RWPE2 (cell line): ENCODE measurements at regions not wholly inside any gene's neighbourhood (a gene's known extent, or its start where the extent isn't known, plus 50 kb on each side); places are given as distances from the start of the nearest gene placed in this dataset.

Experiments
- ATAC-seq: fragments of 200-7000 bp; cut with Tn5 transposase; 3 replicates; pipeline ENCODE4 v1.9.1; 2021; ENCODE audit warnings: low read depth
- DNase-seq: peaks from one replicate; pipeline ENCODE4 v3.0.0-alpha.2; 2020; ENCODE audit warnings: low spot score
- H3K27ac ChIP-seq: fragments of 450-650 bp; 2 replicates; pipeline ENCODE4 v1.5.1; 2017; ENCODE audit warnings: mild to moderate bottlenecking; ENCODE audit not compliant: poor library complexity, severe bottlenecking
- H3K27me3 ChIP-seq: fragments of 250-450 bp; sonication (Bioruptor Pico); 2 replicates; pipeline ENCODE4 v1.5.1; 2021; ENCODE audit warnings: mild to moderate bottlenecking, moderate library complexity; ENCODE audit not compliant: insufficient read depth, poor library complexity, severe bottlenecking
- H3K36me3 ChIP-seq: fragments of 250-450 bp; sonication (Bioruptor Pico); 2 replicates; pipeline ENCODE4 v1.5.1; 2020; ENCODE audit warnings: low read depth, mild to moderate bottlenecking, moderate library complexity
- H3K4me1 ChIP-seq: fragments of 250-450 bp; sonication (Bioruptor Pico); 2 replicates; pipeline ENCODE4 v1.5.1; 2021; ENCODE audit warnings: mild to moderate bottlenecking, moderate library complexity; ENCODE audit not compliant: insufficient read depth, poor library complexity, severe bottlenecking
- H3K4me3 ChIP-seq: fragments of 250-450 bp; sonication (Bioruptor Pico); 2 replicates; pipeline ENCODE4 v1.5.1; 2021; ENCODE audit warnings: mild to moderate bottlenecking, moderate library complexity; ENCODE audit not compliant: severe bottlenecking
- H3K9me3 ChIP-seq: fragments of 250-450 bp; sonication (Bioruptor Pico); 2 replicates; pipeline ENCODE4 v1.5.1; 2021; ENCODE audit warnings: mild to moderate bottlenecking, moderate library complexity; ENCODE audit not compliant: severe bottlenecking
- CTCF ChIP-seq: fragments of 450-650 bp; IDR thresholded peaks from one replicate; pipeline ENCODE4 v1.5.1; 2017; ENCODE audit warnings: mild to moderate bottlenecking, moderate library complexity; ENCODE audit not compliant: poor library complexity, severe bottlenecking

DNA sequence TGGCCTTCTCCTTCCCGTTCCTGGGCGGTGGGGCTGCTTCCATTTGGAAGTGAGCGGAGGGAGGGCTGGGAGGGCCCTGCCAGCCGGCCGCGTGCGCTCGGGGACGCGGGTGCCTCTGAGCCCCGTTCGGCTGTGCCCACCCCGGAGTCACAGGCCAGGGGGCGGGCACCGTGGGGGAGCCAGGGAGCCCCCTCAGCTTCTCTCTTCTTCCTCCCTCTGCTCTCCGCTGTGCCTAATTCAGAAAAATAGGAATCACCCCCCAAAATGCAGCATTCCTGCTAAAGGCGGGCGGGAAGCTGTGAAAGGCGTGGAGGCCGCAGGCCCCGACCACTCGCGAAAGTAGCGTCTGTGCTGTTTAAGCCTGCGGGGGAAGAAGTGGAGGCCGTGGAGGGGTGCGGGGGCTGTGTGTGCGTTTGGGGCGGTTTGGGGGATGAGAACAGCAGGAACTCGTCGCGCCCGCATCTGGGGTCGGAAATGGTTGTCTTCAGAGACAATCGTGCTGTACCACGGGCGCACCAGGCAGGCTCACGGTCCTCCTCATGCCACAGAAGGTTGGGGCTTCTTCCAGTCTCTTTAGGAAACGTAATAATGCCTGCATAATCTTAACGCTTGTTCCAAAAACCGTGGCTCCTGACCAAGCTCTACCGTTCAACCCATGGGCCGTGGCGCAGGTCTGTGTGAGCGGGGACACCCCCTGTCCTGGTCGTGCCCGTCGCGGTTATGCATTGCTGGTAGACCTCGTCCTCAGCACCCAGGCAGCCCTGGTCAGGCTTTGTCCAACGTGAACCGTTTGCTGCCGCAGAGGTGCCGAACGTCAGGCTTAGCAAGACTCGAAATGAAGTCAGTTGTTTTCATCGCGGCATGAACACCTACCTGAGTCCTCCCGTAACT lies 110.4 kb upstream of the SOX1 start:
- no peaks in the 10 kb centered on the region for H3K4me1 ChIP-seq
- H3K36me3 ChIP-seq, result no peaks in the 10 kb centered on the region
- H3K27me3 ChIP-seq, result peaks cover 3% of the 10 kb centered on the region
- no peak for ATAC-seq
- no peak for TF ChIP-seq CTCF
- H3K4me3 ChIP-seq, result no peak overlapping the region
- H3K27ac ChIP-seq, result no peak overlapping the region
- no peak for DNase-seq
- no peaks in the 10 kb centered on the region for H3K9me3 ChIP-seq

DNA sequence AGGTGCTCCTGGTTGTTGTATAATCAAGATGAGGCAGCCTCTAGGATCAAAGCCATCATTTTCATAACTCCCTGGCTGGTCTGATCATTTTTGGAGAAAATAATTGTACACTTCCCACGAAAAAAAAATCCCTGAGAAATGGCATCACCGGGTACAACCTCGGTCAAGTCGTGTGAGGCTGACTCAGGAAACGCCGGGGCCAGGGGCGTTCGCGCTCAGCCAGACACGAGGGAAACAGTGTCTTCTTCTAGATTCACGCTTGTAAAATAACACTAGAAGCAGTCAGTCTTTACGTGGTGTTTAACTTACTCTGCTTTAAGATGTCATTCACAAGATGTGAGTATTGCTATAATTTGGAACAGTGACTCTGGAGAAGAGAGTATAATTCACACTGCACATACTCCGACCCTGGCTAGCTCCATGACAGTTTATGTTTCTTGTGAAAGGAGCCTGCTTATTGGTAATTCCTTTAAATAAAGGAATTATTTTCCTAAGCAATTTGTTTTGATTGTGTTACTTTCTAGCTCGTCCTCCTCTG lies 109.0 kb upstream of the SOX1 start:
- H3K4me1 ChIP-seq, result no peaks in the 10 kb centered on the region
- ATAC-seq (no peak), DNase-seq (no peak)

DNA sequence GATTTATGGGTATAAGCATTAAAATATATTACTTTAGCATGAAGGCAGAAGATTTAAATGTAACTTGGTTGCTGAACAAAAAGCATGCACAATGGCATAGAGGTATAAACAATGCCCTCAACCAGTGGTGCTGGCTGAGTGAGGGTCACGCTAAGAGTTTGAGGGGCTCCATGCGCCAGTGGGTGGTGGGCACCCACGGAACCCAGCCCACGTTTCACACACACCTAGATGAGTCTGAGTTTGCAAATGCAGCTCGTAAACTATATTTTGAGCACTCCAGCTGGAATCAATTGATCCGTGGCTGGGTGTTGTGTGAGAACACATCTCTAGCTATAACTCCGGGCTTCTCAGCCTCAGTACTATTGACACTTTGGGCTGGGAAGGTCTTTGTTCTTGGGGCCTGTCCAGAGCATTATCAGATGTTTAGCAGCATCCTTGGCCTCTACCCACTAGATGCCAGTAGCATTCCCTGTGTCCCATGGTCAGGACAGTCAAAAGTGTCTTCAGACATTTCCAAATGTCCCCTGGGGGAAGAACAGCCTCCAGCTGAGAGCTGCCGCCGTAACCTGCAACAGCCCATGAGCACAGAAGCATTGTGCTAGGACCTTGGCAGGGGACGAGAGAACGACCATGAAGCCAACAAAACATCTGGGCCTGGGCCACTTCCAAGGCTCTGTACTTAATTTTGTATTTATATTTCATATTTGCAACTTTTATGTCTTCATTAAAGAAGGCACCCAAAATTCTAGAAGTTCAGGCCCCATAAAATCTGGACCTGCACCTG lies 108.1 kb upstream of the SOX1 start:
- TF ChIP-seq CTCF, result no peak
- DNase-seq (no peak), ATAC-seq (no peak)
- Histone ChIP-seq H3K9me3 (no peaks in the 10 kb centered on the region), H3K27me3 (peaks cover 3% of the 10 kb centered on the region), H3K4me3 (no peak overlapping the region), H3K36me3 (no peaks in the 10 kb centered on the region), H3K27ac (no peak overlapping the region), H3K4me1 (no peaks in the 10 kb centered on the region)

More for the DNA sequence above, 109.0 kb upstream of the SOX1 start:
- Histone ChIP-seq H3K9me3 (no peaks in the 10 kb centered on the region), H3K4me3 (no peak overlapping the region), H3K27ac (no peak overlapping the region), H3K27me3 (peaks cover 3% of the 10 kb centered on the region), H3K36me3 (no peaks in the 10 kb centered on the region)
- TF ChIP-seq CTCF, result no peak

DNA sequence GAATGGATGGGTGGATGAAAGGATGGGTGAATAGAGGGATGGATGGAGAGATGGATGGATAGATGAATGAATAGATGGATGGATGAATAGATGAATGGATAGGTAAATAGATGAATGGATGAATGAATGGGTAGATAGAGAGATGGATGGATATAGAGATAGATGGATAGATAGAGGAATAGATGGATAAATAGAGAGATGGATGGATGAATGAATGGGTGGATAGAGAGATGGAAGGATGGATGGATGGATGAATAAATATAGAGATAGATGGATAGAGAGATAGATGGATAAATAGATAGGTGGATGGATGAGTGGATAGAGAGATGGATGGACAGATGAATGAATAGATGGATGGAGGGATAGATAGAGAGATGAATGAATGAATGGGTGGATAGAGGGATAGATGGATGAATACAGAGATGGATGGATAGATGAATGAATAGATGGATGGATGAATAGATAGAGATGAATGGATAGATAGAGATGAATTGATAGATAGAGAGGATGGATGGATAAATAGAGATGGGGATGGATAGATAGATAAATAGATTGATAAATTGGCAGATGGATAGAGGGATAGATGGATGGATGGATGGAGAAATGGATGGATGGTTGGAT lies 106.7 kb upstream of the SOX1 start:
- Histone ChIP-seq H3K27me3 (peaks cover 3% of the 10 kb centered on the region), H3K4me3 (no peak overlapping the region), H3K36me3 (no peaks in the 10 kb centered on the region), H3K4me1 (no peaks in the 10 kb centered on the region), H3K27ac (no peak overlapping the region), H3K9me3 (no peaks in the 10 kb centered on the region)
- DNase-seq, result no peak
- ATAC-seq, result no peak
- TF ChIP-seq CTCF, result no peak
